Stimulated activated CD8-positive, alpha-beta memory T cell treated with anti-CD3 and anti-CD28 coated beads, Interleukin-7, amount 100 ng/mL, for 1 hour (primary cell): ENCODE measurements at regions not wholly inside any gene's neighbourhood (a gene's known extent, or its start where the extent isn't known, plus 50 kb on each side); places are given as distances from the start of the nearest gene placed in this dataset.

Source experiments
- DNase-seq, 2 donors: peaks; one replicate each; pipeline ENCODE4 v3.0.0-alpha.2; 2020; ENCODE audit warnings: low read depth in 2 of 2

- no peak for DNase-seq
Observed at GRCh38 chr18:8458546-8459215, 150.6 kb upstream of the RAB12 start.

GRCh38 chr18:8460748-8461147 is 148.5 kb upstream of the RAB12 start:
- DNase-seq = no peak

- no peak for DNase-seq
Observed at GRCh38 chr18:8461544-8461943, 147.7 kb upstream of the RAB12 start.

GRCh38 chr18:8462651-8463185 is 146.5 kb upstream of the RAB12 start:
- no peak for DNase-seq

GRCh38 chr18:8463791-8464190 is 145.4 kb upstream of the RAB12 start:
- DNase-seq = no peak

GRCh38 chr18:8468191-8468590 is 141.0 kb upstream of the RAB12 start:
- DNase-seq = no peak

GRCh38 chr18:8468921-8469335 is 140.3 kb upstream of the RAB12 start:
- no peak for DNase-seq

- DNase-seq = no peak
Observed at GRCh38 chr18:8469544-8470130, 139.6 kb upstream of the RAB12 start.

- no peak for DNase-seq
Observed at GRCh38 chr18:8471372-8471771, 137.9 kb upstream of the RAB12 start.

GRCh38 chr18:8474661-8475060 is 134.6 kb upstream of the RAB12 start:
- DNase-seq = no peak

GRCh38 chr18:8477615-8478014 is 131.6 kb upstream of the RAB12 start:
- no peak for DNase-seq

GRCh38 chr18:8478166-8478967 is 130.9 kb upstream of the RAB12 start:
- DNase-seq = peak in 1 of 2 donors; percentile 14

GRCh38 chr18:8478968-8479370 is 130.3 kb upstream of the RAB12 start:
- no peak for DNase-seq

- DNase-seq = no peak
Observed at GRCh38 chr18:8479789-8480188, 129.4 kb upstream of the RAB12 start.

- DNase-seq = no peak
Observed at GRCh38 chr18:8480506-8481328, 128.5 kb upstream of the RAB12 start.

GRCh38 chr18:8484951-8485350 is 124.3 kb upstream of the RAB12 start:
- DNase-seq = no peak

- DNase-seq = no peak
Observed at GRCh38 chr18:8489761-8490160, 119.5 kb upstream of the RAB12 start.

GRCh38 chr18:8491516-8491915 is 117.7 kb upstream of the RAB12 start:
- no peak for DNase-seq

- DNase-seq = no peak
Observed at GRCh38 chr18:8493141-8493540, 116.1 kb upstream of the RAB12 start.

GRCh38 chr18:8496186-8496585 is 113.1 kb upstream of the RAB12 start:
- no peak for DNase-seq

- DNase-seq = no peak
Observed at GRCh38 chr18:8498905-8499304, 110.3 kb upstream of the RAB12 start.
